Testis (tissue), 2 donors: ENCODE measurements at regions not wholly inside any gene's neighbourhood (a gene's known extent, or its start where the extent isn't known, plus 50 kb on each side); places are given as distances from the start of the nearest gene placed in this dataset.

Experiments
- POLR2A ChIP-seq: fragments of 450-650 bp; IDR thresholded peaks from one replicate; pipeline ENCODE4 v1.6.1; 2017; ENCODE audit warnings: antibody characterized with exemption, mild to moderate bottlenecking, moderate library complexity
- TF ChIP-seq, protein P1 (sequence below), 3 experiments: fragments of 450-650 bp in 2 of 3; fragments of 200-600 bp in 1 of 3; sonication (generic) in 1 of 3; IDR thresholded peaks; one replicate each; pipeline ENCODE4 v1.5.1; 2016 to 2019; ENCODE audit warnings: antibody characterized with exemption in 3 of 3, mild to moderate bottlenecking in 2 of 3, moderate library complexity in 1 of 3

DNA sequence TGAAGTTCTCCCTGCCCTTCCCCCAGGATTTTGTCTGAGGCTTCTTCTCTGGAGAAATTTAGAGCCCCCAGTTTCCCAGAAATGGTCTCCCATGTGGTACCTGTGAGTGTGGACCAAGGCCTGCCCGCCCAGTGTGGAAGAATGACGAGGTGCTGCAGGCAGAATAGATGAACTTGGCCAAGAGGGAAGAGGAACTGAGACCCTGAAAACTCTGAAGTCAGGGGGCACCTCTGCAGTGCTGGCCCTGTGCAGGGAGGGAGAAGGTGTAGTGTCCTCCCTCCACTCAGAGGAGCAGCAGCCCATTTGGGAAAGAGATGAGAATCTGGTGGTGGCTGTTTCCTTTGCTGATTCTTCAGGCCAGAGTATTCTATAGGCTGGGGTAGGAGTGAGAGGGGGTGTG lies 115.2 kb upstream of the PCGF5 start:
- TF ChIP-seq POLR2A, result no peak
- TF ChIP-seq, protein P1, sequence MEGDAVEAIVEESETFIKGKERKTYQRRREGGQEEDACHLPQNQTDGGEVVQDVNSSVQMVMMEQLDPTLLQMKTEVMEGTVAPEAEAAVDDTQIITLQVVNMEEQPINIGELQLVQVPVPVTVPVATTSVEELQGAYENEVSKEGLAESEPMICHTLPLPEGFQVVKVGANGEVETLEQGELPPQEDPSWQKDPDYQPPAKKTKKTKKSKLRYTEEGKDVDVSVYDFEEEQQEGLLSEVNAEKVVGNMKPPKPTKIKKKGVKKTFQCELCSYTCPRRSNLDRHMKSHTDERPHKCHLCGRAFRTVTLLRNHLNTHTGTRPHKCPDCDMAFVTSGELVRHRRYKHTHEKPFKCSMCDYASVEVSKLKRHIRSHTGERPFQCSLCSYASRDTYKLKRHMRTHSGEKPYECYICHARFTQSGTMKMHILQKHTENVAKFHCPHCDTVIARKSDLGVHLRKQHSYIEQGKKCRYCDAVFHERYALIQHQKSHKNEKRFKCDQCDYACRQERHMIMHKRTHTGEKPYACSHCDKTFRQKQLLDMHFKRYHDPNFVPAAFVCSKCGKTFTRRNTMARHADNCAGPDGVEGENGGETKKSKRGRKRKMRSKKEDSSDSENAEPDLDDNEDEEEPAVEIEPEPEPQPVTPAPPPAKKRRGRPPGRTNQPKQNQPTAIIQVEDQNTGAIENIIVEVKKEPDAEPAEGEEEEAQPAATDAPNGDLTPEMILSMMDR (IDR thresholded peaks at IDR 0.05), result no peak
